HCT116 (cell line): ENCODE measurements at regions not wholly inside any gene's neighbourhood (a gene's known extent, or its start where the extent isn't known, plus 50 kb on each side); places are given as distances from the start of the nearest gene placed in this dataset.

Experiments
- ATAC-seq: fragments of 200-7000 bp; cut with Tn5 transposase; 2 replicates; pipeline ENCODE4 v1.9.1; 2020; ENCODE audit warnings: mild to moderate bottlenecking, moderate library complexity
- BruUV-seq: library from RNA; stranded (reverse); fragments of 400-500 nt; replicated peaks from 2 replicates; lab custom pipeline; 2021; lab: Mats Ljungman, UMichigan
- CTCF ChIA-PET: fragments of 300-600 bp; sonication (Branson Sonifier 250); formaldehyde crosslinking; loops from one replicate; lab custom pipeline; 2021; ENCODE audit warnings: antibody characterized with exemption; lab: Charles Lee
- POLR2A ChIA-PET: fragments of 300-600, 350-600 bp; sonication (Branson Sonifier 250); formaldehyde crosslinking; loops from one replicate; lab custom pipeline; 2021; ENCODE audit warnings: antibody characterized with exemption; lab: Charles Lee
- RAD21 ChIA-PET, 2 experiments: fragments of 300-600 bp; sonication (Branson Sonifier 250); formaldehyde crosslinking; loops; one replicate each; lab custom pipeline; 2023; ENCODE audit warnings: low total read pairs in 2 of 2; ENCODE audit not compliant: uncharacterized antibody in 2 of 2, unreplicated experiment in 2 of 2, low non-redundant PET in 1 of 2; lab: Charles Lee
- DNase-seq: peaks from one replicate; pipeline ENCODE4 v3.0.0-alpha.2; 2010; ENCODE audit warnings: low read depth, low spot score
- H2AFZ ChIP-seq: fragments of 200-600 bp; shearing (Covaris generic), sonication (generic); 2 replicates; pipeline ENCODE4 v1.6.1; 2017; ENCODE audit warnings: low read depth, mixed run types, mixed read lengths, antibody characterized with exemption, low read length; ENCODE audit not compliant: poor library complexity, severe bottlenecking
- H3K27ac ChIP-seq: 2 replicates; pipeline ENCODE4 v1.5.1; 2012; ENCODE audit warnings: low read depth, low read length
- H3K27me3 ChIP-seq: fragments of 200-600 bp; sonication (generic); 2 replicates; pipeline ENCODE4 v1.6.1; 2016; ENCODE audit warnings: mixed run types, low read length, mixed read lengths; ENCODE audit not compliant: insufficient read depth
- H3K36me3 ChIP-seq, 2 experiments: fragments of 200-500 bp in 1 of 2; fragments of 200-600 bp in 1 of 2; sonication (Bioruptor generic) in 1 of 2; sonication (generic) in 1 of 2; 2 replicates each; pipeline versions ENCODE4 v1.5.1 to v1.6.1; 2014 to 2016; ENCODE audit warnings: low read length in 2 of 2, inconsistent platforms in 1 of 2, mixed read lengths in 1 of 2, mixed run types in 1 of 2; ENCODE audit not compliant: insufficient read depth in 2 of 2, control insufficient read depth in 1 of 2
- H3K4me1 ChIP-seq, 2 experiments: fragments of 200-600 bp in 1 of 2; sonication (generic) in 1 of 2; 2 replicates each; pipeline versions ENCODE4 v1.5.1 to v1.6.1; 2012 to 2017; ENCODE audit warnings: low read length in 2 of 2, inconsistent platforms in 1 of 2, mild to moderate bottlenecking in 1 of 2, mixed read lengths in 1 of 2, mixed run types in 1 of 2, moderate library complexity in 1 of 2; ENCODE audit not compliant: insufficient read depth in 2 of 2, control insufficient read depth in 1 of 2
- H3K4me2 ChIP-seq: fragments of 200-600 bp; sonication (generic); 2 replicates; pipeline ENCODE4 v1.6.1; 2017; ENCODE audit warnings: mixed run types, low read length, mixed read lengths
- H3K4me3 ChIP-seq, 2 experiments: fragments of 200-600 bp in 1 of 2; sonication (generic) in 1 of 2; replicated peaks in 1 of 2; 2 replicates each; pipeline ENCODE4 v1.5.1; 2011 to 2016; ENCODE audit warnings: low read length in 2 of 2, control low read depth in 1 of 2, low read depth in 1 of 2, mild to moderate bottlenecking in 1 of 2, mixed read lengths in 1 of 2, mixed run types in 1 of 2
- H3K79me2 ChIP-seq: fragments of 200-600 bp; sonication (generic); 2 replicates; pipeline ENCODE4 v1.6.1; 2017; ENCODE audit warnings: mild to moderate bottlenecking, mixed run types, low read length, moderate library complexity, mixed read lengths; ENCODE audit not compliant: insufficient read depth
- H3K9ac ChIP-seq: fragments of 200-600 bp; sonication (generic); 2 replicates; pipeline ENCODE4 v1.6.1; 2016; ENCODE audit warnings: low read length, mixed read lengths
- H3K9me2 ChIP-seq: fragments of 200-600 bp; sonication (generic), shearing (Covaris generic); 2 replicates; pipeline ENCODE4 v1.6.1; 2017; ENCODE audit warnings: mixed run types, mild to moderate bottlenecking, moderate library complexity; ENCODE audit not compliant: insufficient read depth
- H3K9me3 ChIP-seq, 2 experiments: fragments of 200-500 bp in 1 of 2; fragments of 200-600 bp in 1 of 2; sonication (Bioruptor generic) in 1 of 2; sonication (generic) in 1 of 2; 2 replicates each; pipeline ENCODE4 v1.6.1; 2014 to 2017; ENCODE audit warnings: low read length in 2 of 2, mixed read lengths in 2 of 2, inconsistent platforms in 1 of 2, low read depth in 1 of 2, mild to moderate bottlenecking in 1 of 2, mixed run types in 1 of 2, moderate library complexity in 1 of 2; ENCODE audit not compliant: control insufficient read depth in 1 of 2, insufficient read depth in 1 of 2
- H4K20me1 ChIP-seq: fragments of 200-600 bp; sonication (generic), shearing (Covaris generic); 2 replicates; pipeline ENCODE4 v1.6.1; 2017; ENCODE audit warnings: mixed run types, mild to moderate bottlenecking, moderate library complexity; ENCODE audit not compliant: insufficient read depth
- CEBPB ChIP-seq: IDR thresholded peaks from 2 replicates; pipeline ENCODE4 v1.6.1; 2012; ENCODE audit warnings: low read depth
- ELF1 ChIP-seq: IDR thresholded peaks from 2 replicates; pipeline ENCODE4 v1.6.1; 2012; ENCODE audit warnings: low read depth, borderline replicate concordance
- EZH2 ChIP-seq: fragments of 200-600 bp; sonication (generic); IDR thresholded peaks from 2 replicates; pipeline ENCODE4 v1.6.1; 2017; ENCODE audit warnings: antibody characterized with exemption, mixed run types
- EZH2phosphoT487 ChIP-seq: fragments of 200-600 bp; IDR thresholded peaks from 2 replicates; pipeline ENCODE4 v1.6.1; 2018; ENCODE audit warnings: antibody characterized with exemption, borderline replicate concordance
- FOSL1 ChIP-seq: IDR thresholded peaks from 2 replicates; pipeline ENCODE4 v1.6.1; 2012; ENCODE audit warnings: low read depth
- MAX ChIP-seq: IDR thresholded peaks from 2 replicates; pipeline ENCODE4 v1.6.1; 2012
- POLR2A ChIP-seq: IDR thresholded peaks from 2 replicates; pipeline ENCODE4 v1.7.0; 2011; ENCODE audit warnings: borderline replicate concordance; ENCODE audit not compliant: insufficient read depth, insufficient read length; ENCODE audit errors: extremely low read depth
- POLR2AphosphoS5 ChIP-seq: IDR thresholded peaks from 2 replicates; pipeline ENCODE4 v1.6.1; 2011; ENCODE audit warnings: mild to moderate bottlenecking, low read depth, low read length, moderate library complexity
- SIN3A ChIP-seq: IDR thresholded peaks from 2 replicates; pipeline ENCODE4 v1.6.1; 2012; ENCODE audit warnings: low read depth
- TCF7L2 ChIP-seq: IDR thresholded peaks from 2 replicates; pipeline ENCODE4 v1.7.0; 2011; ENCODE audit warnings: borderline replicate concordance, inconsistent platforms; ENCODE audit not compliant: insufficient read depth, insufficient read length; ENCODE audit errors: extremely low read depth
- intact Hi-C: fragments of 100-400 bp; cut with micrococcal nuclease; formaldehyde crosslinking; loops from 2 replicates; pipeline ENCODE4 v1.10.0; 2022

- no peak for TF ChIP-seq POLR2AphosphoS5
These were observed 310.4 kb downstream of the SPRY1 start (continued) for GRCh38 chr4:123706973-123707372.

GRCh38 chr4:123708902-123709301 is 312.3 kb downstream of the SPRY1 start:
- no peaks in the 10 kb centered on the region for H4K20me1 ChIP-seq

DNA sequence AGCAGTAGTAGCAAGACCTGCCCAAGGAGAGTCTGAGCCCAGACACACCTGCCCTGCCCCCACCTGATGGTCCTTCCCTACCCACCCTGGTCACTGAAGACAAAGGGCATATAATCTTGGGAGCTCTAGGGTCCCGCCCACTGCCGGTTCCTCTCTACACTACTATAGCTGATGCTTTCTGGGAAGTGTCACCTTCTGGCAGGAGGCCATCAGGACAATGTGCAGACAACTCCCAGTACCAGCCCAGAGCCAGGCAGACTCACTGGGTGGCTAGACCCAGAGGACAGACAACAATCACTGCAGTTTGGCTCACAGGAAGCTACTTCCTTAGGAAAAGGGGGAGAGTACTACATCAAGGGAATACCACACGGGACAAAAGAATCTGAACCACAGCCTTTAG is 312.7 kb downstream of the SPRY1 start:
- no peak for TF ChIP-seq SIN3A
- no peak for TF ChIP-seq EZH2
- TF ChIP-seq EZH2phosphoT487: no peak
- RAD21 ChIA-PET: no interaction called here
- BruUV-seq: no TSS peak

More at GRCh38 chr4:123708902-123709301, 312.3 kb downstream of the SPRY1 start:
- Histone ChIP-seq H3K9me2 (no peaks in the 10 kb centered on the region), H3K9ac (no peak overlapping the region), H3K9me3 (no peaks in the 10 kb centered on the region), H3K4me2 (peak overlapping the region; percentile 61), H3K27ac (no peak overlapping the region; the same call in 1 of the 2 replicates), H3K36me3 (no peaks in the 10 kb centered on the region), H2AFZ (peak overlapping the region; percentile 85), H3K4me3 (no peak overlapping the region), H3K27me3 (no peaks in the 10 kb centered on the region), H3K4me1 (peaks cover 9 to 12% of the 10 kb centered on the region in 2 experiments; a peak in 3 of 4 replicates), H3K79me2 (no peaks in the 10 kb centered on the region)
- ATAC-seq: no peak; the same call in 1 of the 2 replicates
- CTCF ChIA-PET: no interaction called here
- POLR2A ChIA-PET: no interaction called here
- BruUV-seq: no TSS peak
- no peak for TF ChIP-seq CEBPB
- TF ChIP-seq EZH2: no peak
- TF ChIP-seq ELF1: no peak
- TF ChIP-seq FOSL1: no peak
- no peak for TF ChIP-seq POLR2A
- no peak for TF ChIP-seq TCF7L2
- TF ChIP-seq MAX: no peak
- intact Hi-C loops: no loop called here
- no peak for DNase-seq
- RAD21 ChIA-PET: no interaction called here

More for the DNA sequence above, 312.7 kb downstream of the SPRY1 start:
- Histone ChIP-seq H4K20me1 (no peaks in the 10 kb centered on the region), H3K27me3 (no peaks in the 10 kb centered on the region), H2AFZ (peak overlapping the region; percentile 85), H3K36me3 (no peaks in the 10 kb centered on the region), H3K4me2 (peak overlapping the region; percentile 61), H3K79me2 (no peaks in the 10 kb centered on the region), H3K9me2 (no peaks in the 10 kb centered on the region), H3K27ac (no peak overlapping the region; the same call in 1 of the 2 replicates), H3K4me1 (peaks cover 9 to 12% of the 10 kb centered on the region in 2 experiments; a peak in 3 of 4 replicates), H3K4me3 (no peak overlapping the region), H3K9ac (no peak overlapping the region), H3K9me3 (no peaks in the 10 kb centered on the region)
- CTCF ChIA-PET: no interaction called here
- POLR2A ChIA-PET: no interaction called here
- DNase-seq: peak; percentile 6
- ATAC-seq: peak; percentile 80
- intact Hi-C loops: no loop called here
